ENCODE measurements at regions not wholly inside any gene's neighbourhood (a gene's known extent, or its start where the extent isn't known, plus 50 kb on each side); places are given as distances from the start of the nearest gene placed in this dataset.

GRCh38 chr17:13961265-13961664 is 108.0 kb upstream of the COX10 start:
- Histone ChIP-seq H3K27ac (no peak overlapping the region), H3K27me3 (no peaks in the 10 kb centered on the region), H3K4me3 (no peak overlapping the region), H3K36me3 (no peaks in the 10 kb centered on the region), H3K4me1 (no peaks in the 10 kb centered on the region), H3K9me3 (no peaks in the 10 kb centered on the region)
- 76 to 85% methylated on average over 3 of the region's 4 CpGs for WGBS, 2 donors (ENCODE audit: low coverage in 1 of 2)
- TF ChIP-seq EP300 (IDR thresholded peaks at IDR 0.05): no peak
- TF ChIP-seq CTCF (IDR thresholded peaks at IDR 0.05): no peak
- TF ChIP-seq POLR2A (IDR thresholded peaks at IDR 0.05): no peak
- TF ChIP-seq POLR2AphosphoS5 (IDR thresholded peaks at IDR 0.05): no peak
- no peak for ATAC-seq

- H3K27me3 ChIP-seq: no peaks in the 10 kb centered on the region
- no peak overlapping the region for H3K4me3 ChIP-seq
- no peak for ATAC-seq
- H3K27ac ChIP-seq: no peak overlapping the region
- WGBS, 2 donors (ENCODE audit: low coverage in 1 of 2): 79 to 82% methylated on average over 1 to 2 of the region's 2 CpGs
- no peaks in the 10 kb centered on the region for H3K4me1 ChIP-seq
- no peaks in the 10 kb centered on the region for H3K9me3 ChIP-seq
- no peaks in the 10 kb centered on the region for H3K36me3 ChIP-seq
- TF ChIP-seq CTCF (IDR thresholded peaks at IDR 0.05): no peak
- TF ChIP-seq EP300 (IDR thresholded peaks at IDR 0.05): no peak
- TF ChIP-seq POLR2A (IDR thresholded peaks at IDR 0.05): no peak
- TF ChIP-seq POLR2AphosphoS5 (IDR thresholded peaks at IDR 0.05): no peak
Observed at GRCh38 chr17:13962716-13963240, 106.5 kb upstream of the COX10 start.

GRCh38 chr17:13967416-13967815 is 101.9 kb upstream of the COX10 start:
- no peak for ATAC-seq
- Histone ChIP-seq H3K4me1 (no peaks in the 10 kb centered on the region), H3K36me3 (no peaks in the 10 kb centered on the region), H3K4me3 (no peak overlapping the region), H3K9me3 (no peaks in the 10 kb centered on the region), H3K27ac (no peak overlapping the region), H3K27me3 (no peaks in the 10 kb centered on the region)
- TF ChIP-seq POLR2A (IDR thresholded peaks at IDR 0.05) (no peak), POLR2AphosphoS5 (IDR thresholded peaks at IDR 0.05) (no peak), CTCF (IDR thresholded peaks at IDR 0.05) (no peak), EP300 (IDR thresholded peaks at IDR 0.05) (no peak)
- 73 to 86% methylated on average over 4 to 5 of the region's 7 CpGs for WGBS, 2 donors (ENCODE audit: low coverage in 1 of 2)

- Histone ChIP-seq H3K36me3 (no peaks in the 10 kb centered on the region), H3K27me3 (no peaks in the 10 kb centered on the region), H3K4me1 (no peaks in the 10 kb centered on the region), H3K4me3 (no peak overlapping the region), H3K9me3 (no peaks in the 10 kb centered on the region), H3K27ac (no peak overlapping the region)
- no peak for ATAC-seq
- WGBS, 2 donors (ENCODE audit: low coverage in 1 of 2): 87 to 100% methylated on average over 1 to 5 of the region's 5 CpGs
- TF ChIP-seq POLR2A (IDR thresholded peaks at IDR 0.05): no peak
- no peak for TF ChIP-seq POLR2AphosphoS5 (IDR thresholded peaks at IDR 0.05)
- TF ChIP-seq EP300 (IDR thresholded peaks at IDR 0.05): no peak
- no peak for TF ChIP-seq CTCF (IDR thresholded peaks at IDR 0.05)
Observed at GRCh38 chr17:13970531-13970930, 98.8 kb upstream of the COX10 start.

GRCh38 chr17:13973960-13974651 is 95.2 kb upstream of the COX10 start:
- Histone ChIP-seq H3K36me3 (no peaks in the 10 kb centered on the region), H3K27me3 (no peaks in the 10 kb centered on the region), H3K27ac (no peak overlapping the region), H3K4me1 (no peaks in the 10 kb centered on the region), H3K9me3 (no peaks in the 10 kb centered on the region), H3K4me3 (no peak overlapping the region)
- TF ChIP-seq POLR2AphosphoS5 (IDR thresholded peaks at IDR 0.05) (no peak), CTCF (IDR thresholded peaks at IDR 0.05) (no peak), POLR2A (IDR thresholded peaks at IDR 0.05) (no peak), EP300 (IDR thresholded peaks at IDR 0.05) (no peak)
- WGBS, 2 donors (ENCODE audit: low coverage in 1 of 2): 73 to 84% methylated on average over 4 to 7 of the region's 9 CpGs
- ATAC-seq: no peak

Measured in gastroesophageal sphincter (tissue), 4 donors.